TTC549 (cell line): ENCODE measurements at regions not wholly inside any gene's neighbourhood (a gene's known extent, or its start where the extent isn't known, plus 50 kb on each side); places are given as distances from the start of the nearest gene placed in this dataset.

Experiments used
- FAIRE-seq: peaks from 2 replicates; lab custom pipeline; 2012; peaks lifted over from hg19 to GRCh38; lab: Jason Lieb, UNC

GRCh38 chr13:72221276-72221962, 354.4 kb upstream of the DACH1 start:
- FAIRE-seq, result no peak

GRCh38 chr13:72218966-72219365, 352.0 kb upstream of the DACH1 start:
- no peak for FAIRE-seq

- no peak for FAIRE-seq
Observed at GRCh38 chr13:72217142-72217541, 350.1 kb upstream of the DACH1 start.

GRCh38 chr13:72208112-72208645, 341.2 kb upstream of the DACH1 start:
- no peak for FAIRE-seq

GRCh38 chr13:72205773-72206172, 338.8 kb upstream of the DACH1 start:
- no peak for FAIRE-seq

- no peak for FAIRE-seq
Observed at GRCh38 chr13:72204291-72204690, 337.3 kb upstream of the DACH1 start.

GRCh38 chr13:72201726-72202125, 334.7 kb upstream of the DACH1 start:
- FAIRE-seq, result no peak

- no peak for FAIRE-seq
Observed at GRCh38 chr13:72199640-72200039, 332.6 kb upstream of the DACH1 start.

- no peak for FAIRE-seq
Observed at GRCh38 chr13:72198967-72199560, 332.1 kb upstream of the DACH1 start.

- FAIRE-seq, result no peak
Observed at GRCh38 chr13:72198042-72198441, 331.0 kb upstream of the DACH1 start.

GRCh38 chr13:72195044-72195704, 328.2 kb upstream of the DACH1 start:
- FAIRE-seq, result no peak

GRCh38 chr13:72194523-72194922, 327.5 kb upstream of the DACH1 start:
- FAIRE-seq, result no peak

GRCh38 chr13:72186730-72187422, 319.9 kb upstream of the DACH1 start:
- FAIRE-seq, result no peak

GRCh38 chr13:72185776-72186175, 318.8 kb upstream of the DACH1 start:
- no peak for FAIRE-seq

GRCh38 chr13:72181661-72182060, 314.7 kb upstream of the DACH1 start:
- no peak for FAIRE-seq

- FAIRE-seq, result no peak
Observed at GRCh38 chr13:72180253-72180952, 313.4 kb upstream of the DACH1 start.

- FAIRE-seq, result no peak
Observed at GRCh38 chr13:72174549-72174948, 307.5 kb upstream of the DACH1 start.

GRCh38 chr13:72170571-72170970, 303.6 kb upstream of the DACH1 start:
- no peak for FAIRE-seq

- FAIRE-seq, result no peak
Observed at GRCh38 chr13:72168126-72168855, 301.3 kb upstream of the DACH1 start.

- FAIRE-seq, result no peak
Observed at GRCh38 chr13:72166102-72166650, 299.2 kb upstream of the DACH1 start.

- no peak for FAIRE-seq
Observed at GRCh38 chr13:72165276-72165675, 298.3 kb upstream of the DACH1 start.
